ENCODE measurements at regions not wholly inside any gene's neighbourhood (a gene's known extent, or its start where the extent isn't known, plus 50 kb on each side); places are given as distances from the start of the nearest gene placed in this dataset.

- no peak for TF ChIP-seq EZH2phosphoT487 (IDR thresholded peaks at IDR 0.05; ENCODE audit: borderline replicate concordance, low read length)
- peak; percentile 90 for TF ChIP-seq CTCF (IDR thresholded peaks at IDR 0.05; ENCODE audit: low read depth, low read length, poor library complexity, severe bottlenecking)
- no peaks in the 10 kb centered on the region for H4K20me1 ChIP-seq (ENCODE audit: control insufficient read depth, insufficient read depth, low read depth, low read length)
- H3K4me1 ChIP-seq (ENCODE audit: control insufficient read depth, low read length), result no peaks in the 10 kb centered on the region
- no peak overlapping the region for H3K27ac ChIP-seq (ENCODE audit: low read depth, low read length)
- no peaks in the 10 kb centered on the region for H3K9me2 ChIP-seq (replicated peaks; ENCODE audit: control insufficient read depth, low read length)
- no peak overlapping the region for H3K4me3 ChIP-seq (ENCODE audit: low read length)
- H3K27me3 ChIP-seq (ENCODE audit: control insufficient read depth, low read length), result 0 out of 2 replicates have a peak, but pooled peaks cover 4% of the 10 kb centered on the region
- no peak overlapping the region for H3K4me2 ChIP-seq (ENCODE audit: low read length)
- no peaks in the 10 kb centered on the region for H3K36me3 ChIP-seq (ENCODE audit: control insufficient read depth, low read length)
- H3K79me2 ChIP-seq (ENCODE audit: control insufficient read depth, low read length), result no peaks in the 10 kb centered on the region
- no peaks in the 10 kb centered on the region for H3K9me3 ChIP-seq (ENCODE audit: control insufficient read depth, insufficient read depth, low read length)
- H3F3A ChIP-seq (ENCODE audit: control insufficient read depth, insufficient read depth), result no peaks in the 10 kb centered on the region
Measured at GRCh38 chr21:32940079-32941014, 85.4 kb upstream of the OLIG2 start.

- TF ChIP-seq CTCF (IDR thresholded peaks at IDR 0.05; ENCODE audit: low read depth, low read length, poor library complexity, severe bottlenecking), result no peak
- TF ChIP-seq EZH2phosphoT487 (IDR thresholded peaks at IDR 0.05; ENCODE audit: borderline replicate concordance, low read length), result no peak
- Histone ChIP-seq H3K9me3 (ENCODE audit: control insufficient read depth, insufficient read depth, low read length) (no peaks in the 10 kb centered on the region), H3K36me3 (ENCODE audit: control insufficient read depth, low read length) (no peaks in the 10 kb centered on the region), H3K4me2 (ENCODE audit: low read length) (no peak overlapping the region), H3F3A (ENCODE audit: control insufficient read depth, insufficient read depth) (no peaks in the 10 kb centered on the region), H3K4me3 (ENCODE audit: low read length) (no peak overlapping the region), H3K4me1 (ENCODE audit: control insufficient read depth, low read length) (no peaks in the 10 kb centered on the region), H3K9me2 (replicated peaks; ENCODE audit: control insufficient read depth, low read length) (no peaks in the 10 kb centered on the region), H3K27ac (ENCODE audit: low read depth, low read length) (no peak overlapping the region), H4K20me1 (ENCODE audit: control insufficient read depth, insufficient read depth, low read depth, low read length) (no peaks in the 10 kb centered on the region), H3K79me2 (ENCODE audit: control insufficient read depth, low read length) (no peaks in the 10 kb centered on the region), H3K27me3 (ENCODE audit: control insufficient read depth, low read length) (0 out of 2 replicates have a peak, but pooled peaks cover 4% of the 10 kb centered on the region)
Measured at GRCh38 chr21:32941263-32941662, 84.5 kb upstream of the OLIG2 start.

- Histone ChIP-seq H3K79me2 (ENCODE audit: control insufficient read depth, low read length) (no peaks in the 10 kb centered on the region), H3K27ac (ENCODE audit: low read depth, low read length) (no peak overlapping the region), H3K9me2 (replicated peaks; ENCODE audit: control insufficient read depth, low read length) (no peaks in the 10 kb centered on the region), H3K4me1 (ENCODE audit: control insufficient read depth, low read length) (no peaks in the 10 kb centered on the region), H3K4me2 (ENCODE audit: low read length) (no peak overlapping the region), H4K20me1 (ENCODE audit: control insufficient read depth, insufficient read depth, low read depth, low read length) (no peaks in the 10 kb centered on the region), H3K4me3 (ENCODE audit: low read length) (no peak overlapping the region), H3F3A (ENCODE audit: control insufficient read depth, insufficient read depth) (no peaks in the 10 kb centered on the region), H3K9me3 (ENCODE audit: control insufficient read depth, insufficient read depth, low read length) (no peaks in the 10 kb centered on the region), H3K36me3 (ENCODE audit: control insufficient read depth, low read length) (no peaks in the 10 kb centered on the region), H3K27me3 (ENCODE audit: control insufficient read depth, low read length) (peaks cover 8% of the 10 kb centered on the region; the same call in 1 of the 2 replicates)
- TF ChIP-seq EZH2phosphoT487 (IDR thresholded peaks at IDR 0.05; ENCODE audit: borderline replicate concordance, low read length) (no peak), CTCF (IDR thresholded peaks at IDR 0.05; ENCODE audit: low read depth, low read length, poor library complexity, severe bottlenecking) (no peak)
Measured at GRCh38 chr21:32946654-32947053, 79.1 kb upstream of the OLIG2 start.

Data from DOHH2 (cell line).